ENCODE measurements at regions not wholly inside any gene's neighbourhood (a gene's known extent, or its start where the extent isn't known, plus 50 kb on each side); places are given as distances from the start of the nearest gene placed in this dataset.

- H3K27me3 Mint-ChIP-seq (ENCODE audit: insufficient read depth, low read depth, poor library complexity): no peaks in the 10 kb centered on the region
- no peaks in the 10 kb centered on the region for H3K9me3 Mint-ChIP-seq
- no peaks in the 10 kb centered on the region for H3K36me3 Mint-ChIP-seq (ENCODE audit: low read depth)
- no peak overlapping the region for H2AFZ ChIP-seq
- TF ChIP-seq, protein P1, sequence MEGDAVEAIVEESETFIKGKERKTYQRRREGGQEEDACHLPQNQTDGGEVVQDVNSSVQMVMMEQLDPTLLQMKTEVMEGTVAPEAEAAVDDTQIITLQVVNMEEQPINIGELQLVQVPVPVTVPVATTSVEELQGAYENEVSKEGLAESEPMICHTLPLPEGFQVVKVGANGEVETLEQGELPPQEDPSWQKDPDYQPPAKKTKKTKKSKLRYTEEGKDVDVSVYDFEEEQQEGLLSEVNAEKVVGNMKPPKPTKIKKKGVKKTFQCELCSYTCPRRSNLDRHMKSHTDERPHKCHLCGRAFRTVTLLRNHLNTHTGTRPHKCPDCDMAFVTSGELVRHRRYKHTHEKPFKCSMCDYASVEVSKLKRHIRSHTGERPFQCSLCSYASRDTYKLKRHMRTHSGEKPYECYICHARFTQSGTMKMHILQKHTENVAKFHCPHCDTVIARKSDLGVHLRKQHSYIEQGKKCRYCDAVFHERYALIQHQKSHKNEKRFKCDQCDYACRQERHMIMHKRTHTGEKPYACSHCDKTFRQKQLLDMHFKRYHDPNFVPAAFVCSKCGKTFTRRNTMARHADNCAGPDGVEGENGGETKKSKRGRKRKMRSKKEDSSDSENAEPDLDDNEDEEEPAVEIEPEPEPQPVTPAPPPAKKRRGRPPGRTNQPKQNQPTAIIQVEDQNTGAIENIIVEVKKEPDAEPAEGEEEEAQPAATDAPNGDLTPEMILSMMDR (conservative IDR thresholded peaks at IDR 0.05; ENCODE audit: low read depth in 2 of 2): no peak
- TF ChIP-seq NANOG (IDR thresholded peaks at IDR 0.05; ENCODE audit: borderline replicate concordance) (no peak), CREB1 (CRISPR knock-in tag; IDR thresholded peaks at IDR 0.05; ENCODE audit: low read depth) (no peak), STAT1 (IDR thresholded peaks at IDR 0.05; ENCODE audit: unreplicated experiment) (no peak), EZH2phosphoT487 (IDR thresholded peaks at IDR 0.05; ENCODE audit: unreplicated experiment) (no peak), EZH2 (IDR thresholded peaks at IDR 0.05; ENCODE audit: low read depth, unreplicated experiment) (no peak), JUNB (IDR thresholded peaks at IDR 0.05; ENCODE audit: unreplicated experiment) (no peak), ZNF114 (CRISPR knock-in tag; IDR thresholded peaks at IDR 0.05) (no peak), ETS1 (IDR thresholded peaks at IDR 0.05) (no peak), ZNF331 (CRISPR knock-in tag; IDR thresholded peaks at IDR 0.05; ENCODE audit: low read depth) (no peak), POLR2AphosphoS5 (IDR thresholded peaks at IDR 0.05; ENCODE audit: low read depth) (no peak), REST (IDR thresholded peaks at IDR 0.05; ENCODE audit: unreplicated experiment) (no peak)
- TF ChIP-seq, protein P2, sequence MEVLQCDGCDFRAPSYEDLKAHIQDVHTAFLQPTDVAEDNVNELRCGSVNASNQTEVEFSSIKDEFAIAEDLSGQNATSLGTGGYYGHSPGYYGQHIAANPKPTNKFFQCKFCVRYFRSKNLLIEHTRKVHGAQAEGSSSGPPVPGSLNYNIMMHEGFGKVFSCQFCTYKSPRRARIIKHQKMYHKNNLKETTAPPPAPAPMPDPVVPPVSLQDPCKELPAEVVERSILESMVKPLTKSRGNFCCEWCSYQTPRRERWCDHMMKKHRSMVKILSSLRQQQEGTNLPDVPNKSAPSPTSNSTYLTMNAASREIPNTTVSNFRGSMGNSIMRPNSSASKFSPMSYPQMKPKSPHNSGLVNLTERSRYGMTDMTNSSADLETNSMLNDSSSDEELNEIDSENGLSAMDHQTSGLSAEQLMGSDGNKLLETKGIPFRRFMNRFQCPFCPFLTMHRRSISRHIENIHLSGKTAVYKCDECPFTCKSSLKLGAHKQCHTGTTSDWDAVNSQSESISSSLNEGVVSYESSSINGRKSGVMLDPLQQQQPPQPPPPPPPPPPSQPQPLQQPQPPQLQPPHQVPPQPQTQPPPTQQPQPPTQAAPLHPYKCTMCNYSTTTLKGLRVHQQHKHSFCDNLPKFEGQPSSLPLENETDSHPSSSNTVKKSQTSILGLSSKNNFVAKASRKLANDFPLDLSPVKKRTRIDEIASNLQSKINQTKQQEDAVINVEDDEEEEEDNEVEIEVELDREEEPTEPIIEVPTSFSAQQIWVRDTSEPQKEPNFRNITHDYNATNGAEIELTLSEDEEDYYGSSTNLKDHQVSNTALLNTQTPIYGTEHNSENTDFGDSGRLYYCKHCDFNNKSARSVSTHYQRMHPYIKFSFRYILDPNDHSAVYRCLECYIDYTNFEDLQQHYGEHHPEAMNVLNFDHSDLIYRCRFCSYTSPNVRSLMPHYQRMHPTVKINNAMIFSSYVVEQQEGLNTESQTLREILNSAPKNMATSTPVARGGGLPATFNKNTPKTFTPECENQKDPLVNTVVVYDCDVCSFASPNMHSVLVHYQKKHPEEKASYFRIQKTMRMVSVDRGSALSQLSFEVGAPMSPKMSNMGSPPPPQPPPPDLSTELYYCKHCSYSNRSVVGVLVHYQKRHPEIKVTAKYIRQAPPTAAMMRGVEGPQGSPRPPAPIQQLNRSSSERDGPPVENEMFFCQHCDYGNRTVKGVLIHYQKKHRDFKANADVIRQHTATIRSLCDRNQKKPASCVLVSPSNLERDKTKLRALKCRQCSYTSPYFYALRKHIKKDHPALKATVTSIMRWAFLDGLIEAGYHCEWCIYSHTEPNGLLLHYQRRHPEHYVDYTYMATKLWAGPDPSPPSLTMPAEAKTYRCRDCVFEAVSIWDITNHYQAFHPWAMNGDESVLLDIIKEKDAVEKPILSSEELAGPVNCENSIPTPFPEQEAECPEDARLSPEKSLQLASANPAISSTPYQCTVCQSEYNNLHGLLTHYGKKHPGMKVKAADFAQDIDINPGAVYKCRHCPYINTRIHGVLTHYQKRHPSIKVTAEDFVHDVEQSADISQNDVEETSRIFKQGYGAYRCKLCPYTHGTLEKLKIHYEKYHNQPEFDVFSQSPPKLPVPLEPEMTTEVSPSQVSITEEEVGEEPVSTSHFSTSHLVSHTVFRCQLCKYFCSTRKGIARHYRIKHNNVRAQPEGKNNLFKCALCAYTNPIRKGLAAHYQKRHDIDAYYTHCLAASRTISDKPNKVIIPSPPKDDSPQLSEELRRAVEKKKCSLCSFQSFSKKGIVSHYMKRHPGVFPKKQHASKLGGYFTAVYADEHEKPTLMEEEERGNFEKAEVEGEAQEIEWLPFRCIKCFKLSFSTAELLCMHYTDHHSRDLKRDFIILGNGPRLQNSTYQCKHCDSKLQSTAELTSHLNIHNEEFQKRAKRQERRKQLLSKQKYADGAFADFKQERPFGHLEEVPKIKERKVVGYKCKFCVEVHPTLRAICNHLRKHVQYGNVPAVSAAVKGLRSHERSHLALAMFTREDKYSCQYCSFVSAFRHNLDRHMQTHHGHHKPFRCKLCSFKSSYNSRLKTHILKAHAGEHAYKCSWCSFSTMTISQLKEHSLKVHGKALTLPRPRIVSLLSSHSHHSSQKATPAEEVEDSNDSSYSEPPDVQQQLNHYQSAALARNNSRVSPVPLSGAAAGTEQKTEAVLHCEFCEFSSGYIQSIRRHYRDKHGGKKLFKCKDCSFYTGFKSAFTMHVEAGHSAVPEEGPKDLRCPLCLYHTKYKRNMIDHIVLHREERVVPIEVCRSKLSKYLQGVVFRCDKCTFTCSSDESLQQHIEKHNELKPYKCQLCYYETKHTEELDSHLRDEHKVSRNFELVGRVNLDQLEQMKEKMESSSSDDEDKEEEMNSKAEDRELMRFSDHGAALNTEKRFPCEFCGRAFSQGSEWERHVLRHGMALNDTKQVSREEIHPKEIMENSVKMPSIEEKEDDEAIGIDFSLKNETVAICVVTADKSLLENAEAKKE (CRISPR knock-in tag; IDR thresholded peaks at IDR 0.05): no peak
- H3F3A ChIP-seq (replicated peaks; ENCODE audit: low read depth): no peaks in the 10 kb centered on the region
- H3K79me2 ChIP-seq (replicated peaks; ENCODE audit: insufficient read depth): no peaks in the 10 kb centered on the region
- DNase-seq (ENCODE audit: low spot score): no peak
- no peak overlapping the region for H3K4me3 Mint-ChIP-seq
- H3K4me2 ChIP-seq: no peak overlapping the region
- H3K4me1 Mint-ChIP-seq: peaks cover 4% of the 10 kb centered on the region; the same call in 2 of the 3 replicates
- H3K9me2 ChIP-seq (ENCODE audit: insufficient read depth): peaks cover 12% of the 10 kb centered on the region
- no peak overlapping the region for H3K4me3 ChIP-seq
- no peak for ATAC-seq
- peaks cover 5% of the 10 kb centered on the region; the same call in 1 of the 2 replicates for H3K4me1 ChIP-seq (ENCODE audit: insufficient read depth)
- no peaks in the 10 kb centered on the region for H4K20me1 ChIP-seq (replicated peaks; ENCODE audit: insufficient read depth)
- no peaks in the 10 kb centered on the region for H3K36me3 ChIP-seq (ENCODE audit: insufficient read depth)
- H3K27ac Mint-ChIP-seq: no peak overlapping the region
- no peak overlapping the region for H3K27ac ChIP-seq (ENCODE audit: low read depth)
- no peaks in the 10 kb centered on the region for H3K27me3 ChIP-seq (ENCODE audit: insufficient read depth)
Measured at GRCh38 chr11:97979741-97980140, 1041.0 kb upstream of the CNTN5 start.

All from GM23338 (cell line).